KMS-11 (cell line): ENCODE measurements at regions not wholly inside any gene's neighbourhood (a gene's known extent, or its start where the extent isn't known, plus 50 kb on each side); places are given as distances from the start of the nearest gene placed in this dataset.

Experiments used
- H2AFZ ChIP-seq: fragments of 200-600 bp; sonication (generic); 2 replicates; pipeline ENCODE4 v1.6.1; 2016; ENCODE audit warnings: antibody characterized with exemption, mixed run types, low read depth
- H3K27ac ChIP-seq: fragments of 200-600 bp; sonication (generic); 2 replicates; pipeline ENCODE4 v1.6.1; 2016; ENCODE audit warnings: mild to moderate bottlenecking, mixed run types
- H3K27me3 ChIP-seq: fragments of 200-600 bp; sonication (generic); 2 replicates; pipeline ENCODE4 v1.6.1; 2017; ENCODE audit warnings: mild to moderate bottlenecking, low read depth, mixed run types, moderate library complexity; ENCODE audit not compliant: insufficient read depth
- H3K36me3 ChIP-seq: fragments of 200-600 bp; sonication (generic); 2 replicates; pipeline ENCODE4 v1.6.1; 2017; ENCODE audit warnings: mild to moderate bottlenecking, mixed run types; ENCODE audit not compliant: insufficient read depth
- H3K4me1 ChIP-seq: fragments of 200-600 bp; sonication (generic); 2 replicates; pipeline ENCODE4 v1.6.1; 2016; ENCODE audit warnings: mild to moderate bottlenecking, low read depth, mixed run types; ENCODE audit not compliant: poor library complexity, severe bottlenecking
- H3K4me2 ChIP-seq: fragments of 200-600 bp; sonication (generic); 2 replicates; pipeline ENCODE4 v1.7.0; 2016; ENCODE audit warnings: mild to moderate bottlenecking, mixed run types
- H3K4me3 ChIP-seq: fragments of 200-600 bp; sonication (generic); IDR thresholded peaks from 2 replicates; pipeline ENCODE4 v1.6.1; 2017; ENCODE audit warnings: low read depth, low read length, mixed read lengths; ENCODE audit not compliant: insufficient read depth
- H3K79me2 ChIP-seq: fragments of 200-600 bp; sonication (generic); 2 replicates; pipeline ENCODE4 v1.6.1; 2016; ENCODE audit warnings: low read depth, mixed run types; ENCODE audit not compliant: insufficient read depth
- H3K9ac ChIP-seq: fragments of 200-600 bp; sonication (generic); 2 replicates; pipeline ENCODE4 v1.6.1; 2016; ENCODE audit warnings: mild to moderate bottlenecking, mixed run types
- H4K20me1 ChIP-seq: fragments of 200-600 bp; sonication (generic); 2 replicates; pipeline ENCODE4 v1.6.1; 2016; ENCODE audit warnings: mild to moderate bottlenecking, mixed run types; ENCODE audit not compliant: insufficient read depth
- CTCF ChIP-seq: fragments of 200-600 bp; sonication (generic); conservative IDR thresholded peaks from 2 replicates; pipeline ENCODE4 v1.6.1; 2017; ENCODE audit warnings: low read depth, mild to moderate bottlenecking, antibody characterized with exemption, low read length, moderate library complexity, mixed read lengths

- Histone ChIP-seq H3K36me3 (no peaks in the 10 kb centered on the region), H3K27ac (no peak overlapping the region), H2AFZ (no peak overlapping the region), H3K4me2 (no peak overlapping the region), H4K20me1 (no peaks in the 10 kb centered on the region), H3K4me1 (no peaks in the 10 kb centered on the region), H3K79me2 (no peaks in the 10 kb centered on the region), H3K27me3 (no peaks in the 10 kb centered on the region; the same call in 1 of the 2 replicates), H3K4me3 (no peak overlapping the region), H3K9ac (no peak overlapping the region)
- no peak for TF ChIP-seq CTCF
These were observed 87.8 kb upstream of the HSPA9 start for GRCh38 chr5:138663009-138663408.

GRCh38 chr5:138662599-138662998 lies 87.4 kb upstream of the HSPA9 start:
- Histone ChIP-seq H3K79me2 (no peaks in the 10 kb centered on the region), H3K27ac (no peak overlapping the region), H3K4me3 (no peak overlapping the region), H3K4me2 (no peak overlapping the region), H4K20me1 (no peaks in the 10 kb centered on the region), H3K27me3 (no peaks in the 10 kb centered on the region; the same call in 1 of the 2 replicates), H3K4me1 (no peaks in the 10 kb centered on the region), H3K9ac (no peak overlapping the region), H3K36me3 (no peaks in the 10 kb centered on the region), H2AFZ (no peak overlapping the region)
- no peak for TF ChIP-seq CTCF

- no peak overlapping the region for H3K9ac ChIP-seq
- H2AFZ ChIP-seq: no peak overlapping the region
- no peak for TF ChIP-seq CTCF
- H3K4me2 ChIP-seq: no peak overlapping the region
- no peak overlapping the region for H3K4me3 ChIP-seq
- H4K20me1 ChIP-seq: no peaks in the 10 kb centered on the region
- no peaks in the 10 kb centered on the region for H3K79me2 ChIP-seq
- H3K27me3 ChIP-seq: no peaks in the 10 kb centered on the region; the same call in 1 of the 2 replicates
- H3K4me1 ChIP-seq: no peaks in the 10 kb centered on the region
- no peaks in the 10 kb centered on the region for H3K36me3 ChIP-seq
- H3K27ac ChIP-seq: no peak overlapping the region
These were observed 86.8 kb upstream of the HSPA9 start for GRCh38 chr5:138661991-138662434.

GRCh38 chr5:138661291-138661960 lies 86.2 kb upstream of the HSPA9 start:
- Histone ChIP-seq H3K79me2 (no peaks in the 10 kb centered on the region), H3K27me3 (peaks cover 6% of the 10 kb centered on the region; the same call in 1 of the 2 replicates), H3K4me1 (no peaks in the 10 kb centered on the region), H4K20me1 (no peaks in the 10 kb centered on the region), H3K27ac (no peak overlapping the region), H2AFZ (no peak overlapping the region), H3K4me3 (no peak overlapping the region), H3K4me2 (no peak overlapping the region), H3K9ac (no peak overlapping the region), H3K36me3 (no peaks in the 10 kb centered on the region)
- no peak for TF ChIP-seq CTCF
